ENCODE measurements at regions not wholly inside any gene's neighbourhood (a gene's known extent, or its start where the extent isn't known, plus 50 kb on each side); places are given as distances from the start of the nearest gene placed in this dataset.

GRCh38 chr2:12302140-12302539, 414.6 kb upstream of the TRIB2 start:
- Histone ChIP-seq H3K27me3 (replicated peaks; ENCODE audit: insufficient read depth) (no peaks in the 10 kb centered on the region), H3K4me3 (no peak overlapping the region), H3K4me1 (replicated peaks) (no peaks in the 10 kb centered on the region), H3K27ac (no peak overlapping the region), H3K36me3 (no peaks in the 10 kb centered on the region), H3K9me3 (no peaks in the 10 kb centered on the region)
- intact Hi-C loops (cut with DNase I): no loop called here
- TF ChIP-seq POLR2AphosphoS5 (IDR thresholded peaks at IDR 0.05): no peak
- no peak for TF ChIP-seq POLR2A (IDR thresholded peaks at IDR 0.05)
- TF ChIP-seq, protein P1, sequence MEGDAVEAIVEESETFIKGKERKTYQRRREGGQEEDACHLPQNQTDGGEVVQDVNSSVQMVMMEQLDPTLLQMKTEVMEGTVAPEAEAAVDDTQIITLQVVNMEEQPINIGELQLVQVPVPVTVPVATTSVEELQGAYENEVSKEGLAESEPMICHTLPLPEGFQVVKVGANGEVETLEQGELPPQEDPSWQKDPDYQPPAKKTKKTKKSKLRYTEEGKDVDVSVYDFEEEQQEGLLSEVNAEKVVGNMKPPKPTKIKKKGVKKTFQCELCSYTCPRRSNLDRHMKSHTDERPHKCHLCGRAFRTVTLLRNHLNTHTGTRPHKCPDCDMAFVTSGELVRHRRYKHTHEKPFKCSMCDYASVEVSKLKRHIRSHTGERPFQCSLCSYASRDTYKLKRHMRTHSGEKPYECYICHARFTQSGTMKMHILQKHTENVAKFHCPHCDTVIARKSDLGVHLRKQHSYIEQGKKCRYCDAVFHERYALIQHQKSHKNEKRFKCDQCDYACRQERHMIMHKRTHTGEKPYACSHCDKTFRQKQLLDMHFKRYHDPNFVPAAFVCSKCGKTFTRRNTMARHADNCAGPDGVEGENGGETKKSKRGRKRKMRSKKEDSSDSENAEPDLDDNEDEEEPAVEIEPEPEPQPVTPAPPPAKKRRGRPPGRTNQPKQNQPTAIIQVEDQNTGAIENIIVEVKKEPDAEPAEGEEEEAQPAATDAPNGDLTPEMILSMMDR (IDR thresholded peaks at IDR 0.05): no peak
- 81% methylated on average over 3 of the region's 3 CpGs for WGBS
- DNase-seq (ENCODE audit: low spot score): no peak

DNA sequence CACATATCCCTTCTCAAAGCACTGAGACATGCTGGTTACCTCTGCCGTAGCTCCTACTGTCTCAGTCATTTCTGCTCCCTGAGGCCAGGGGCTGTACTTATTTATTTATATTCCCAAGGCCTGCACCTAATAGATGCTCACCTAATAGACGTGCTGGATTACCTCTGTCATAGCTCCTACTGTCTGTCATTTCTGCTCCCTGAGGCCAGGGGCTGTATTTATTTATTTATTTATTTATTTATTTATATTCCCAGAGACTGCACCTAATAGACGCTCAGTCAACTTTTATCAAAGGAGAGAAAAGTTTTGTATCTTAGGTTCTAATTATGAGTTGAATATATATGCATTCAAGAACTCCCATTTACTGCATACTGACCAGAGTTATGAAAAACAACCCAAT, 414.0 kb upstream of the TRIB2 start:
- TF ChIP-seq POLR2AphosphoS5 (IDR thresholded peaks at IDR 0.05): no peak
- TF ChIP-seq, protein P1 (IDR thresholded peaks at IDR 0.05): no peak
- no peak for TF ChIP-seq POLR2A (IDR thresholded peaks at IDR 0.05)
- H3K27me3 ChIP-seq (replicated peaks; ENCODE audit: insufficient read depth): no peaks in the 10 kb centered on the region
- 98% methylated on average over 3 of the region's 3 CpGs for WGBS
- intact Hi-C loops (cut with DNase I): no loop called here
- H3K9me3 ChIP-seq: no peaks in the 10 kb centered on the region
- no peaks in the 10 kb centered on the region for H3K36me3 ChIP-seq
- no peaks in the 10 kb centered on the region for H3K4me1 ChIP-seq (replicated peaks)
- no peak overlapping the region for H3K4me3 ChIP-seq
- DNase-seq (ENCODE audit: low spot score): no peak
- no peak overlapping the region for H3K27ac ChIP-seq

DNA sequence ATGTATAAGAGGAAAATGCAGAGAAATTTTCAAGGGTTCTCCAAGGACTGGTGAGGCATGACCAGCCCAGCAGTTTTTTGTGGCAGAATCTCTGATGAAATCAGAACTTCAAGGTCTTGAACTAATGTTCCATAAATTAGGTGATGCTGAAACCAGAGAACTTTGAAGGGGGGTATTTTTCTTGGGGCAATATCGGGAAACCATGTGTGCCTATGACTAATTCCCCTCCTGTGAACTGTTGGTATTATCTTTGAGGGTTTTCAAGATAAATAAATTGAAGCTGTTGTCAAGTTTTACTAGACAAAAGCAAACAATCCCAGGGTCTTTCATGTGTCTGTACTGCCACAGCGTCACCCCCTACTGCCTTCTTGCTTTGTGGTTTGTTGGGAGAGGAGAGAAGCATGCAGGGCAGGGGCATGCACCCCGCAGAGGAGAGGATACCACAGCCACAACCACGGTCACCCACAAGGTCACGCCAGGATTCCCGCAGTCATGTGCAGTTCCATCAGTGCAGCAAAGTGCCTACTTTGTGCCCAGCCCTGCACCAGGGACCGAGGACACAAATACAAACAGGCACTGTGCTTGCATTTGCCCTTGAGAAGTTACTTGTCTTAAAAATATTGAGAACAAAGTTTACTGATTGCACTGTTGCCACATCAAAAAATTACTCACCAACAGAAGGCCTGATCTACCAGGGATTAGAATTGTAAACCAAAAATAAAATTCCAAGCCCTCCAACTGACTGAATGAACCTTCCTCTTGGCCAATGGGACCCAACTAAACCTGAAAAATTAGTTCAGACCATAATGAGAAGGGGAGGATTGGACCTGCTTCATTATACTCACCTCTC, 413.3 kb upstream of the TRIB2 start:
- TF ChIP-seq, protein P1 (IDR thresholded peaks at IDR 0.05): no peak
- TF ChIP-seq POLR2A (IDR thresholded peaks at IDR 0.05): no peak
- TF ChIP-seq POLR2AphosphoS5 (IDR thresholded peaks at IDR 0.05): no peak
- Histone ChIP-seq H3K27me3 (replicated peaks; ENCODE audit: insufficient read depth) (no peaks in the 10 kb centered on the region), H3K27ac (no peak overlapping the region), H3K36me3 (no peaks in the 10 kb centered on the region), H3K4me1 (replicated peaks) (no peaks in the 10 kb centered on the region), H3K4me3 (no peak overlapping the region), H3K9me3 (no peaks in the 10 kb centered on the region)
- DNase-seq (ENCODE audit: low spot score): no peak
- intact Hi-C loops (cut with DNase I): no loop called here
- 48% methylated on average over 7 of the region's 7 CpGs for WGBS

- no peaks in the 10 kb centered on the region for H3K9me3 ChIP-seq
- H3K36me3 ChIP-seq: no peaks in the 10 kb centered on the region
- no peak overlapping the region for H3K27ac ChIP-seq
- intact Hi-C loops (cut with DNase I): no loop called here
- WGBS: 31% methylated on average over 2 of the region's 2 CpGs
- H3K4me3 ChIP-seq: no peak overlapping the region
- H3K4me1 ChIP-seq (replicated peaks): no peaks in the 10 kb centered on the region
- DNase-seq (ENCODE audit: low spot score): no peak
- no peaks in the 10 kb centered on the region for H3K27me3 ChIP-seq (replicated peaks; ENCODE audit: insufficient read depth)
- TF ChIP-seq POLR2AphosphoS5 (IDR thresholded peaks at IDR 0.05): no peak
- TF ChIP-seq, protein P1 (IDR thresholded peaks at IDR 0.05): no peak
- TF ChIP-seq POLR2A (IDR thresholded peaks at IDR 0.05): no peak
Observed at GRCh38 chr2:12304564-12305171, 412.1 kb upstream of the TRIB2 start.

- WGBS: 49% methylated on average over 2 of the region's 2 CpGs
- TF ChIP-seq POLR2A (IDR thresholded peaks at IDR 0.05) (no peak), POLR2AphosphoS5 (IDR thresholded peaks at IDR 0.05) (no peak)
- TF ChIP-seq, protein P1 (IDR thresholded peaks at IDR 0.05): no peak
- H3K4me3 ChIP-seq: no peak overlapping the region
- no peaks in the 10 kb centered on the region for H3K27me3 ChIP-seq (replicated peaks; ENCODE audit: insufficient read depth)
- no peak overlapping the region for H3K27ac ChIP-seq
- no peaks in the 10 kb centered on the region for H3K9me3 ChIP-seq
- H3K4me1 ChIP-seq (replicated peaks): no peaks in the 10 kb centered on the region
- no peak for DNase-seq (ENCODE audit: low spot score)
- intact Hi-C loops (cut with DNase I): no loop called here
- H3K36me3 ChIP-seq: no peaks in the 10 kb centered on the region
Observed at GRCh38 chr2:12305931-12306330, 410.8 kb upstream of the TRIB2 start.
